ENCODE measurements at regions not wholly inside any gene's neighbourhood (a gene's known extent, or its start where the extent isn't known, plus 50 kb on each side); places are given as distances from the start of the nearest gene placed in this dataset.

GRCh38 chr5:18526792-18527405, 892.6 kb downstream of the TAF11L14 start:
- TF ChIP-seq EP300 (IDR thresholded peaks at IDR 0.05) (no peak), CTCF (IDR thresholded peaks at IDR 0.05) (no peak)
